COR-L47 (cell line): ENCODE measurements at regions not wholly inside any gene's neighbourhood (a gene's known extent, or its start where the extent isn't known, plus 50 kb on each side); places are given as distances from the start of the nearest gene placed in this dataset.

Experiments
- DNase-seq: peaks from one replicate; lab custom pipeline; 2025; lab: John Stamatoyannopoulos, UW

DNA sequence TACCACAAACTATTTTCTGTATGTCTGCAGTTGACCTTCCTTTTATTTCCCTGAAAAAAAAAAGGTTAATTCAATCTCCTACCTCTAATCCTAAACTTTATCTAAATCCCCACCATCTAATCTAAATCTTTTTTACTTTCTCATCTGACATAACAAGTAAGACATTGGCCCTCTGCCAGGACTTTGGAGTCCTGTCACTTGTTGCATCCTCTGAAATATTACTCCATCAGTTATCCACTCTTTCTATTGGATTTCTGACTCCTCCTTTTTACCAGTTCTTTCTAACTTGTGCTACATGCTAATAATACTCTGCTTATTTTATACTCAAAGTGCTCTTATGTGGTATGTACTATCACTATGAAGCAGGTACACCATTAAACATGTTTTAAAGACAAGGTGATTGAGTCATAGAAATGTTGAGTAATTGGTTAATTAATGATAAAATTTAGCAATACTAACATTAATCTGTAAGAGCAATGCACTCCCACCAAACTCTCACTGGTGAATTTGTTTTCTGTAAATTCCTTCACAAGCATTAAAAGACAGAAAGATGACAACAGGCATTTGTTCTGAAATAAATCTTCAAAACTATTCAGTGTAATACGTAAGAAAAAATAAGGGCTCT lies 914.2 kb upstream of the RAG2 start:
- no peak for DNase-seq

- DNase-seq, result no peak
These were observed 913.4 kb upstream of the RAG2 start for GRCh38 chr11:37511425-37511933.

- DNase-seq, result no peak
These were observed 911.5 kb upstream of the RAG2 start for GRCh38 chr11:37509506-37509905.

- DNase-seq, result no peak
These were observed 908.5 kb upstream of the RAG2 start for GRCh38 chr11:37506531-37506930.

- DNase-seq, result no peak
These were observed 907.4 kb upstream of the RAG2 start for GRCh38 chr11:37505406-37505805.

DNA sequence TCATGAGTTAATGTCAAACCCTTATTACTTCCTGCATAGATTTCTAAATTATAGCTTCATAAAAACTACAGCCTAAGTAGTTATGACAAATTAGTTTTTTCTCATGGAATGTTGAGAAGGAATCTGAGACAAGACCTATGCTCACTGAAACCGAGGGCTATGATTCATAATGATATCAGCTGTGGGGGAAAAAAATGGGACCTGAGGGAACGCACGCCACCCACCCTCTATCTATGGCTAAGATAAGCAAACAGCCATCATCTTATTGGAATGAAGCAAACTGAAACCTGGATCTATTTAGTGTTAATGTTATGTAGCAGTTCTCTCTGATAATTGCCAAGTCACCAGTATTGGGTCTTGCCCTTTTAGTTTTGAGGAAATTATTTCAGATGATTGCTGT lies 906.9 kb upstream of the RAG2 start:
- no peak for DNase-seq

- DNase-seq, result no peak
These were observed 906.1 kb upstream of the RAG2 start for GRCh38 chr11:37504060-37504611.

- DNase-seq, result no peak
These were observed 905.5 kb upstream of the RAG2 start for GRCh38 chr11:37503411-37504059.

- DNase-seq, result no peak
These were observed 904.2 kb upstream of the RAG2 start for GRCh38 chr11:37502202-37502601.

DNA sequence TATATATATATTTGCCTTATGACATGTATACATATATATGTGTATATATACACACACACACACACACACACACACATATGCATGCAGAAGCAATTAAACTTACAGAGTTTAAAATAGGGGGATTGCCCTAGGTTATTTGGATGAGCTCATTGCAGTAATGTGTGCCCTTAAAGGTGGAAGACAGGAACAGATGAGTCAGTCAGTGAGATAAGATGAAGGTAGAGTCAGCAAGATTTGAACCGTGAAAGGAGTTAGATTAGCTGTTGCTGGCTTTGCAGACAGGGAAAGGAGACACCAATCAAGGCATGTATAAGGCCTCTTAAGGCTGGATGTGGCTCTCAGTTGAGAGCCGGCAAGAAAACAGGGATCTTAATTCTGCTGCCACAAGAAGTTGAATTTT lies 902.4 kb upstream of the RAG2 start:
- DNase-seq, result no peak

GRCh38 chr11:37497326-37497725 lies 899.3 kb upstream of the RAG2 start:
- no peak for DNase-seq

DNA sequence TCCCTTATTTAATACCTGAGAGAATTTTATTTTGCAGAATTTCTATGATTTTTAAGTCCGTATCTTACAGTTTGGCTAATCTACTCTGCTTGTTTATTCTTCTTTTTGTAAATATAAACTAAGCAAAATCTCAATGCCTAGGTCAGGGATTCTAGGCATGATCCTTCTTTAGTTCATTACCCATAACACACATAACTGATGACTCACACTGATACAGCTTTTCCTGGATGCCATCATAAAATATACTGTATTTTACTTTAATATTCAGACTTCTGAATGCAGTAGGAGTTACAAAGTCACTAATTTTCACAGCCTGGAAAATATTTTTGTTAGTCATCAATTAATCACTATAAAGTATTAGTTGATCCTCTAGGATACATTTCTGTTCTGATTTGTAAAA lies 898.2 kb upstream of the RAG2 start:
- DNase-seq, result no peak

DNA sequence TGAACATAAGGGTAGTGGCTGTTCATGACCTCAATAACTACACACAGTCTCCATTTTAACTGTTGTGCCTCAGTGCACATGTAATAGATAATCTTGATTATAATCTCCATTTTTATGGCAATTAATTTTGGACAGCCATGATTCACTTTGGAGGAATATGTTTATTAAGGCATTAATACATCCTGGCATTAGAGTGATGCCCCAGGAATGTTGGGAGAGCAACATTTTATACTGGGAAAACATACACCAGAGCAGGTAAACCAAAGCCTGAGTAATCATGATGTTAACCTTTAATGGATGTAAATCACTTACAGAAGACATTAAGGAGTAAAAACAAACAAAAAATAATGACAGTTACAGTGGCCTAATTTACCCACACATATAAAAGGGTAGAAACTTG lies 886.3 kb upstream of the RAG2 start:
- DNase-seq, result no peak

DNA sequence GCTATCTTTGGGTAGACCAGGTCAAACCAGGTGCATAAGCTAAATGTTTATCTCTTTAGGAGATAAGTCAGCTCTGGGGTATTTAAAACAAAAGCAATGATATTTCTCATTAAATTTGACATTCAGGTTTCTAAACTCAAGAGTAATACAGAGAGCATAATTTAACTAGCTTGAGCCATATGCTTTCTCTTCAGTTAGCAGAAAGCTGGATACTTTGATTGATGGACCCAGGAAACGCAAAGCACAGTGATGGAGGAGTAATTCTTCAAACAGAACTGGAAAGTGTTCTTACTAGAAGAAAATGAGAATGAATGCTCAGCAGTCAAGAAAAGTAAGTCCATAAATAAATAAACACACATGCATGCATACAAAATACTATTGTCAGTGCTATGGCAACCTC lies 885.7 kb upstream of the RAG2 start:
- no peak for DNase-seq

GRCh38 chr11:37474889-37475288 lies 876.9 kb upstream of the RAG2 start:
- DNase-seq, result no peak

DNA sequence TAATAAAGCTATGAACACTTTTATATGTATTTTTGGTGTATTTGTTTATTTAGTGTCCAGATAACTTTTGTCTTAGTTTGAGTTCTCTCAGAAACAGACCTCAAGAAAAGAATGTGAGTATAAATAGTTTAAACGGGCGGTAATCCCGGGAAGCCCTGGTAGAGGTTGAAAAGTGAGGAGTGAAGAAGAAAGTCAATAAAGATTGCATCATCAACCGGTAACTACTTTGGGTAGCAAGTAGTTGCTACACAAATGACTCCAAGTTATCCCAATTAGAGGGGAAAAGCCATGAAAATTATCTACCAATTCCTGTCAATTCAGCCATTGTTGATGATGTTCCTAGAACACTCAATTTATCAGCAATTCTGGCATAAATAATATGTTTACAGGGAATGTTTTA lies 870.3 kb upstream of the RAG2 start:
- DNase-seq, result no peak

DNA sequence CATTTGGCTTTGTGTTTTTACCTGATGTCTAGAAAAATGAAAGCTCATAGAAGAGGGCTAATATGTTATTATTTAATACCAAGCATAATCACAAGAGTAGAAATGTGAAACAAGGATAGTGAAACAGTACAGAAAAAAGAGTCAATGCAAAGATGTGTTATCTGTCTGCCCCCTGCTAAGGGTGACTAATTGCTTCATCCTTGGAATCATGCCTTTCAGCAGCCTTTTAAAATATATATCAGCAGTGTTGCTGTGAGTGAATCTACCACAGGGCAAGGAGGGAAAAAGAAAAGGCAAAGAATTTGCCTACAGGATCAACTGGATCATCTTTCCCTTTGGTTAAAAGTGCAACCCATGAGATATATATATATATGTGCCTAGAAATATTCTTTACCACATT lies 867.2 kb upstream of the RAG2 start:
- DNase-seq, result no peak

- DNase-seq, result no peak
These were observed 861.4 kb upstream of the RAG2 start for GRCh38 chr11:37459456-37459855.

DNA sequence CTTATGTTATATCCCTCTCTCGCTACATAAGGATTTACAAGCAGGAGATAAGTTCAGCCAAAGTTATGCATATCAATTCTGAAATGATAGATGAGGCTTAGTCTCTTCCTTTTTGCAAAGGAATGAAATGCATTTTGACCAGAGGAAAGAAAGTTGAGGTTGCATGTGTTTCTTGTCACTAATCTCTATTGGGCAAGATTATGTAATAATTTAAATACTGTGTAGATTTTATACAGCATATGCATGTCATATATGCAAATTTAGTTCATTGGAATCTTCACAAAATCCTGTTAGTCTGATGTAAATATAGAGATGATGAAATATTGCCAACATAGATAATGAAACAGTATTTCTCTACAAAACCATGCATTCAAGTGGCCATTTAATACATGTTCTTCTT lies 858.7 kb upstream of the RAG2 start:
- DNase-seq, result no peak

- no peak for DNase-seq
These were observed 853.9 kb upstream of the RAG2 start for GRCh38 chr11:37451903-37452302.

DNA sequence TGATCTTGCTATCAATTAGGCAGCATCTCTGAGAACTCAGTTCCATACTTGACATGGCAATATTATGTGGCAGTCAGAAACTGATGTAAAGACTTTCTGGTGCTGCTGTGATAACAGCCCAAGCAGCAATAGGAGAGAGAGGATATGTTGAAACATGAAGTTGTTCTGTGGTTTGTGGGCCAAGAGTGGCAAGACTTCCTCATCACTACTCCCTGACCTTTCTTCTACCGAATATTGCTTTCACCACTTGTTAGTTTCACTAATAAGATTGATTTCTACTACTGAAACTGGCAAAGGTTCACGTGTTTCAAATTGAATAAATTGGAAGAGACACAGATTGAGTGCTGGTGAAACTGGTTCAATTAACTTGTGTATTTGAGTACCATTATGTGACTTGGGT lies 852.6 kb upstream of the RAG2 start:
- no peak for DNase-seq

DNA sequence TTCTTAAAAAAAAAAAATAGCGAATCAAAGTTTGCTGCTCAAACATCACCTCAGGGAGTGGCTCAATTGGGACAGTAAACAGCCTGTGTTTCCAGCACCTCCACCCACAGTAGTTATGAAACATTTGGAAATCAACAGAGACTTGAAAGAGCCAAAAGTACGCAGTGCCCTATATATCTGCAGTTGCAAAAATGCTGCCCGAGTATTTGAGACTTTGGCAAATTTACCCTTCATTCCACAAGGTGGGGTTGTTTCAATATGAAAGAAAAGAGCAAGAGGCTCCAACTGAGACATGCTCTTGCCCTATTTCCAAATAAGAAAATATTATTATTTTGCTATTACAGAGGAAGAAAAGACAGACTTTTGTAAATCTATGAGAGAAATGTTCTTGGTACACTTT lies 851.1 kb upstream of the RAG2 start:
- no peak for DNase-seq

DNA sequence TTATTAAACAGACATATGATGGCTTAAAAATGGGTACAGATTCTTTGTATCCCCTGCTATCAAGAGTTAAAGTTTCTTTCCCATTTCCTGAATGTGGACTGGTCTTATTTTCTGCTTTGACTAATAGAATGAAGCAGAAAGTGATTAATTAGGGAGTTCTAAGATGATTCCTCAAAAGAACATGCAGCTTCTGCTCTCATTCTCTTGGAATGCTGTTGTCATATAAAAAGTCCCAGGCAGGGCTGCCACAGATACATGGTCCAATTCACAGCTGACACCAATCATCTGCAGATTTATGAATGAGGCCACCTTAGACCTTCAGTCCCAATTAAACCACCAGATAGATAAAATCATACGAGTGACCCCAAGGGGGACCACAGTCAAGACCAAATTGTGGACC lies 844.5 kb upstream of the RAG2 start:
- no peak for DNase-seq
